Left ventricle myocardium inferior (tissue), 1 donor: ENCODE measurements at regions not wholly inside any gene's neighbourhood (a gene's known extent, or its start where the extent isn't known, plus 50 kb on each side); places are given as distances from the start of the nearest gene placed in this dataset.

Source experiments
- DNase-seq: peaks from one replicate; pipeline ENCODE4 v3.0.0-alpha.2; 2020
- H3K27ac ChIP-seq: fragments of 200-600 bp; replicated peaks from 2 replicates; pipeline ENCODE4 v1.8.0; 2021
- H3K27me3 ChIP-seq: fragments of 200-600 bp; 2 replicates; pipeline ENCODE4 v1.8.0; 2021; ENCODE audit warnings: low read depth
- H3K36me3 ChIP-seq: fragments of 200-600 bp; 2 replicates; pipeline ENCODE4 v1.8.0; 2021
- H3K4me1 ChIP-seq: fragments of 200-600 bp; 2 replicates; pipeline ENCODE4 v1.8.0; 2021
- H3K4me3 ChIP-seq: fragments of 200-600 bp; 2 replicates; pipeline ENCODE4 v1.8.0; 2021; ENCODE audit warnings: mild to moderate bottlenecking, moderate library complexity
- H3K9me3 ChIP-seq: fragments of 200-600 bp; replicated peaks from 2 replicates; pipeline ENCODE4 v1.8.0; 2021
- intact Hi-C: fragments of 100-400 bp; cut with micrococcal nuclease; formaldehyde crosslinking; loops from one replicate; pipeline ENCODE4 v1.11.0; 2022
- TF ChIP-seq, protein P1 (sequence below): fragments of 200-600 bp; IDR thresholded peaks from 2 replicates; pipeline ENCODE4 v1.8.0; 2021; ENCODE audit warnings: antibody characterized with exemption, mild to moderate bottlenecking, borderline replicate concordance
- donor health status: DM: no; HTN: yes; CAD: no; lungs with severe emphysema.

DNA sequence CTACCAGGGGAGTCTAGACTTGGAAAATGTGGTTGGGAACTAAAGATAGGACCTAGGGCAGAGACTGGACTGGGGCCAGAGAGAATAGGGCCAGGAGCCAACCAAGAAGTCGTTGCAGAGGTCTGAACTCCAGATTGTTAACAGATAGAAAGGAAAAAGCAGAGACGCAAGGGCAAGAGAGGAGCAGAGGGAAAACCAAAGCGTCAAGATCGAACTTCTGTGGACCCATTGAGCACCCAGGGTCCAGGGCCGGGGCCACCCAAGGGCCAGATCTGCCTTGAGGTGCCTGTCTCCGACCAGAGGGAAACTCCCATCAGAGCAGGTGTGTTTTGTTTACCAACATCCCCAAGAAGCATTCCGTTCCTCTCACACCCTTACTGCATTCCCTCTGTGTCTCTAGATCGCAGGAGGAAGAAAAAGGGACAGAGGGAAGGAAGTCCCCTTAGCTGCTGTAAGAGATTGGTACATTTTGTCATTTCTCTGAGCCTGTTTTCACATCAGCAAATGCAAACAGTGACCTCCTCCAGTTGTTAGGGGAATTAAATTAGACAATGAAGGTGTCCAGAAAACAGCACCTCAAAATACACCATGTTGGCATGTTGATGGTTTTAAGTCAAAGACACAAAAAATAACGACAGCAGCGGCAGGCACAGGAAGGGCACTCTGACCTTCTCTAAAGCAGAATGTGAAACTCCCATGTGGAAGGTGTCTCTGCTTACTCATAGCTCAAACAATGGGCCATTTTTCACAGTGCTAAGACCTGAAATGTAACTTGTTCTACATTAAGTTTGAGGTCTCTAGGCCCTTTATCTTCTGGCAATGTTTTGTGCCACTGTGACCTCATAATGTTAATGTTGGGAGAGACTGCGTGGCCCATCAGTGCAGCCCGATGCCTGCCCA is 105.8 kb upstream of the RAB4A start:
- TF ChIP-seq, protein P1, sequence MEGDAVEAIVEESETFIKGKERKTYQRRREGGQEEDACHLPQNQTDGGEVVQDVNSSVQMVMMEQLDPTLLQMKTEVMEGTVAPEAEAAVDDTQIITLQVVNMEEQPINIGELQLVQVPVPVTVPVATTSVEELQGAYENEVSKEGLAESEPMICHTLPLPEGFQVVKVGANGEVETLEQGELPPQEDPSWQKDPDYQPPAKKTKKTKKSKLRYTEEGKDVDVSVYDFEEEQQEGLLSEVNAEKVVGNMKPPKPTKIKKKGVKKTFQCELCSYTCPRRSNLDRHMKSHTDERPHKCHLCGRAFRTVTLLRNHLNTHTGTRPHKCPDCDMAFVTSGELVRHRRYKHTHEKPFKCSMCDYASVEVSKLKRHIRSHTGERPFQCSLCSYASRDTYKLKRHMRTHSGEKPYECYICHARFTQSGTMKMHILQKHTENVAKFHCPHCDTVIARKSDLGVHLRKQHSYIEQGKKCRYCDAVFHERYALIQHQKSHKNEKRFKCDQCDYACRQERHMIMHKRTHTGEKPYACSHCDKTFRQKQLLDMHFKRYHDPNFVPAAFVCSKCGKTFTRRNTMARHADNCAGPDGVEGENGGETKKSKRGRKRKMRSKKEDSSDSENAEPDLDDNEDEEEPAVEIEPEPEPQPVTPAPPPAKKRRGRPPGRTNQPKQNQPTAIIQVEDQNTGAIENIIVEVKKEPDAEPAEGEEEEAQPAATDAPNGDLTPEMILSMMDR = no peak
- intact Hi-C loops = no loop called here
- Histone ChIP-seq H3K4me3 (no peak overlapping the region), H3K36me3 (no peaks in the 10 kb centered on the region), H3K4me1 (peaks cover 6% of the 10 kb centered on the region), H3K9me3 (no peaks in the 10 kb centered on the region), H3K27ac (no peak overlapping the region), H3K27me3 (peaks cover 6% of the 10 kb centered on the region)
- DNase-seq = no peak

DNA sequence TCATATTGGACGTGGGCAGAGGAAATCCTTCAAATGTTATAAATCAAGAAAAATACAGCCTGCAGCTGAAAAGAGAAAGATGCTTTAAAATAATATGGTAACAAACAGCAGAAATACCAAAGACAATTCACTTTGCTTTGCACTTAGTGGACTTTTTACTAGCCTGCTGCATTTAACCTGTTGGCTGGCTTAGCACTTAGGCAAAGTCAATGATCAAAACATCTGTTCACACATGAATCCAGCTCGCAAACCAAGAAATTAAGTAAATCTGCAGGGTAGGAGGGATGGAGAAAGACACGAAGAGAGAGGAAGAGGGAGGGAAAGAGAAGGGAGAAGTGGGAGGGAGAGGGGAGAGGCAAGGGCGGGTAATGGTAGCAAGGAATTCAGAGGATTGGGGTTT is 103.6 kb upstream of the RAB4A start:
- no peaks in the 10 kb centered on the region for H3K9me3 ChIP-seq
- no peak overlapping the region for H3K4me3 ChIP-seq
- no peak for DNase-seq
- TF ChIP-seq, protein P1 = no peak
- intact Hi-C loops = no loop called here
- no peak overlapping the region for H3K27ac ChIP-seq
- peaks cover 6% of the 10 kb centered on the region for H3K4me1 ChIP-seq
- peaks cover 6% of the 10 kb centered on the region for H3K27me3 ChIP-seq
- H3K36me3 ChIP-seq = no peaks in the 10 kb centered on the region

DNA sequence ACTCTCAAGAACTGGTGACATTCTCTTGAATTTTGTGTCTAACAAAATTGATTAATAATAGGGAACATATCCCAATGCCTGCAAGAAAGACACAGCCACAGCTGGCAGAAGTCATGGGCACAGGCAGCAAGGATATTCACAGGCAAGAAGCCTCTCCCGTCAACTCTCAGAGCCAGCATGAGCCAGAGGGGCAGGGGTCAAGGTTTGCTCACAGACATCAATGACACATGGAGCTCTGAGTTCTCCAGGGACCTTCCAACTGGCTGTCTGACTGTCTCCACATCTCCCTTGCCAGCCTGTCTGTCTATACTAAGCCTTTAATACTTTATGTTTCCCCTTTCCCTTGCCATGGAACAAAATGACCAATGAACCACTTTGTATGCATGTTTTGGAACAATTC is 101.5 kb upstream of the RAB4A start:
- TF ChIP-seq, protein P1 = no peak
- no peaks in the 10 kb centered on the region for H3K9me3 ChIP-seq
- H3K36me3 ChIP-seq = no peaks in the 10 kb centered on the region
- no peak overlapping the region for H3K4me3 ChIP-seq
- intact Hi-C loops = no loop called here
- DNase-seq = no peak
- peaks cover 10% of the 10 kb centered on the region for H3K27me3 ChIP-seq
- H3K4me1 ChIP-seq = peaks cover 6% of the 10 kb centered on the region
- H3K27ac ChIP-seq = no peak overlapping the region

DNA sequence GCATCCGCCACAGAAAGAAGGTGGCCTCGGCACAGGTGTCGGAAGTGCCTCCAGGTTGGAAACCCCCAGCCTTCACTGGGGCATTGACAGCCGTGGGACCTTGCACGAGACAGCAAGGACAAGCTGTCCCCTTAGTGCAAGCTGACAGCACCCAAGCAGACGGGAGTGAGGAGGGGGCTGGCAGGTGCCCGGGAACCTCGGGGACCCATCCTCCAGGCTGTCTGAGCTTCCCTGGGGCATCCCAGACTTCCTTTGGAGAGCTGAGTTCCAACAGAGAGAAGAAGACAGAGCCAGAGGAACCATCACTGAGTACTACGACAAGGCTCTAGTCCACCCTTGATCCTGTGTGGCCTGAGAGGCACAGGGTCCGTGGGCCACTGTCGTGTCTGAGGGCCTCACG is 100.6 kb upstream of the RAB4A start:
- H3K4me1 ChIP-seq = no peaks in the 10 kb centered on the region
- no peaks in the 10 kb centered on the region for H3K9me3 ChIP-seq
- H3K27me3 ChIP-seq = peaks cover 10% of the 10 kb centered on the region
- H3K27ac ChIP-seq = no peak overlapping the region
- DNase-seq = no peak
- TF ChIP-seq, protein P1 = no peak
- intact Hi-C loops = no loop called here
- no peaks in the 10 kb centered on the region for H3K36me3 ChIP-seq
- H3K4me3 ChIP-seq = no peak overlapping the region

DNA sequence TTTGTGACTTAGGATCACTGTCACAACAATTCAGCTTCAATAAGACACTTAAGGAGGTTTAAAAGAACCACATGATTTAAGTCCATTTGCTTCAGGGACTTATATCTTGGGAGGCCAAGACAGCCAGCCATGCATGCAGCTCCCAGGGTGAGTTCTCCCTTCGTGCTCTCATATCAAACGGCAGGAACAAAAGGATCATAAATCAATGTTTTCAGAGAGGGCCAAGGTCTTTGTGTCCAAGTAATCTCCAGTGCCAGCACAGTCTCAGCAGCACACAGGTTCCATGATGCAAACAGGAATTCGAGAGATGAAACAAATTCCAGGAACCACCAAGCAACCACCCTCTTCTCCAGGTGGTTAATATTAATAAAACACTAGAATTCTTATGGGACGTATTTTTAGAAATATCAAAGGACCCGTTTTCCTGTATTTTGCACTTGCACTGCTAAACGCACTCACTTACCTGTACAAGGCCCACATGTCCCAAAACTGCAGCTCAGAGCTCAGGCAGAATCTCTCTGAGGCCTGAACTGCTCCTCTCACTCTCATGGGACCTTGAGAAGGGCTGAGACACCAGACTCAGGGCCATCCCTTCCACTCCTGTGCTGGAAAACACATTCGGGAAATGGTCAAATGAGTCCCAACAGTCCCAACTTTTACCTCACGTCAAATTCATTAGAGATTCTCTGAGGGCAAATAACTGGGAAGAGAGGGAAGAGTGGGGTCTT is 100.0 kb upstream of the RAB4A start:
- Histone ChIP-seq H3K4me3 (no peak overlapping the region), H3K27ac (no peak overlapping the region), H3K27me3 (peaks cover 10% of the 10 kb centered on the region), H3K9me3 (no peaks in the 10 kb centered on the region), H3K36me3 (no peaks in the 10 kb centered on the region), H3K4me1 (no peaks in the 10 kb centered on the region)
- TF ChIP-seq, protein P1 = no peak
- no peak for DNase-seq
- intact Hi-C loops = no loop called here
